ENCODE measurements at regions not wholly inside any gene's neighbourhood (a gene's known extent, or its start where the extent isn't known, plus 50 kb on each side); places are given as distances from the start of the nearest gene placed in this dataset.

DNA sequence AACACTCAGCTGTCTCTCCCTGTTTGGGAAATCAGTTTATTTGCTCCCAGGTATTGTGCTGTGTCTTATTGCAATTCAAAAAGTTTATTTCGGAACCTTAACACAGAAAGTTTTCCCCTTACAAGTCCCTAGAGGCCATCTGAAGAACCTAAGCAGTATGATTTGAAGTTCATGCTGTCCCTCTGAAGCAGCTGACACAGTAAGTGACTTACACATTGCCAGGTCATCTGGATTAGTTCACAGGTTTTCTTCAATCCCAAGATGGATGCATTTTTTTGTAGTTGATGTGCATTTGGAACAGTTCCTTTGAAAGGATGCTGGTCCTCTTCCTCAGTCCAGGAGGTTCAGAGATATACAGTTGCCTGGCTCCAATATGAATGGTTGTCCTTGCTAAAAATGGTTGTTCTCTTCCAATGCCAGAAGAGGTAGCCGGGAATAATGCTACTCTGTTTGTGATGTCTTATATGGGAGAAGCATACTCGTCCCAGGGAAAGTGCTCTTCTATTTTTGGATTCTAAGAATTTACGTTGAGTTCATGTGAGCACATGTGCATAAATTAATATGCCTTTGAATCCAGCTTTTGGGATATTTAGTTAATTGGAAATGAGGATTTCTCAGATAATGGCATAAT lies 183.5 kb upstream of the PHYHIPL start:
- CTCF ChIA-PET = no interaction called here
- dilution Hi-C loops (cut with MboI; ENCODE audit: extremely low pct_ligation_motif_present, low sequenced_read_pairs) = no loop called here
- FAIRE-seq = no peak

DNA sequence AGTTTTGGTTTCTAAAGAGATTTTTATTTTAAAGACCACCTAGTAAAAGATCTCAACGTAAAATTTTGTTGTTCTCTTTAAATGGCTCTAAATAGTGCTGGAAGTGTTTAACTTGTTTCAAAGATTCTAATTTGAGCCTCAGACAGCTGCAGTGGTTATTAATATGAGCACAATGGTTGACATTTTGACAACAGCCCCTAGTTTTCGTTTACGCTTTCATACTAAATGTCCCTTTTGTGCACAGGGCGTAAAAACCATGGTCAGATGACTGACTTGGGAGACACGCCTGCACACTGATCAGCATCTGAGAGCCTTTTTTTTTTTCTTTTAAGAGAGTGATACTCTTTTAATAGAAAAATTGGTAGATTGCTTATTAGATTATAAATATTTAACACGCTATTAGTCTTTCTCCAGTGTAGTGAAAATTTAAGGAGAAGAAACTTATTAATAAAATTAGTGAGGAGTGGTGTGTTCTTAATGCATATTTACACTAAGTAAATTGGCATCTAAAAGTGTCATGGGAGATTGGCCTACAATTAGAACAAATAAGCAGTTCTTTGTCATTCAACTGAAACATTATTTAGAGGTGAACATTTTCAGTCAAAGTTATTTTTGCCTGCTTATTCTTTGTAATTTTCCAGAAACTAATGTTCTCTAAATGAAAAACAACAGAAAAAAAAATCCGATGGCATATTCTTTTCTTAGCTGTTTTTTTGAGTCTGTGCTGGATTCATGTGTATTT lies 182.8 kb upstream of the PHYHIPL start:
- ChIA-PET POLR2A (no interaction called here), CTCF (no interaction called here)
- Histone ChIP-seq H3K9ac (replicated peaks; ENCODE audit: extremely low read depth, insufficient read depth, low read length) (no peak overlapping the region), H3K4me1 (ENCODE audit: control insufficient read depth, extremely low read depth, insufficient read depth, low read length) (no peaks in the 10 kb centered on the region), H3K27ac (ENCODE audit: insufficient read depth, low read depth, low read length) (no peak overlapping the region), H2AFZ (ENCODE audit: low read depth, low read length) (no peak overlapping the region), H3K4me2 (ENCODE audit: insufficient read depth, low read length) (no peak overlapping the region), H4K20me1 (replicated peaks; ENCODE audit: control insufficient read depth, extremely low read depth, insufficient read depth, low read length) (no peaks in the 10 kb centered on the region), H3K4me3 (replicated peaks in 1 of 3; ENCODE audit: insufficient read depth in 1 of 3, low read depth in 1 of 3, low read length in 3 of 3) (no peak overlapping the region), H3K27me3 (ENCODE audit: control insufficient read depth in 2 of 2, insufficient read depth in 2 of 2, low read length in 2 of 2) (no peaks in the 10 kb centered on the region), H3K79me2 (ENCODE audit: control insufficient read depth, insufficient read depth, low read length) (no peaks in the 10 kb centered on the region), H3K9me3 (replicated peaks; ENCODE audit: control insufficient read depth, insufficient read depth, low read length) (no peaks in the 10 kb centered on the region), H3K9me1 (replicated peaks; ENCODE audit: control insufficient read depth, extremely low read depth, insufficient read depth, low read length) (no peaks in the 10 kb centered on the region), H3K36me3 (ENCODE audit: control insufficient read depth in 2 of 2, extremely low read depth in 1 of 2, insufficient read depth in 2 of 2, low read length in 2 of 2) (no peaks in the 10 kb centered on the region)
- BruUV-seq (replicated peaks) = no TSS peak
- intact Hi-C loops (cut with micrococcal nuclease) (no loop called here), dilution Hi-C loops (cut with MboI; ENCODE audit: extremely low pct_ligation_motif_present, low sequenced_read_pairs) (no loop called here)
- FAIRE-seq (no peak), DNase-seq (ENCODE audit: low read depth, low spot score) (no peak)
- no peak for TF ChIP-seq MYC (IDR thresholded peaks at IDR 0.05; ENCODE audit: low read depth, low read length)
- no peak for TF ChIP-seq FOS (IDR thresholded peaks at IDR 0.05; ENCODE audit: borderline replicate concordance, insufficient read depth, low read length)
- TF ChIP-seq, protein P1, sequence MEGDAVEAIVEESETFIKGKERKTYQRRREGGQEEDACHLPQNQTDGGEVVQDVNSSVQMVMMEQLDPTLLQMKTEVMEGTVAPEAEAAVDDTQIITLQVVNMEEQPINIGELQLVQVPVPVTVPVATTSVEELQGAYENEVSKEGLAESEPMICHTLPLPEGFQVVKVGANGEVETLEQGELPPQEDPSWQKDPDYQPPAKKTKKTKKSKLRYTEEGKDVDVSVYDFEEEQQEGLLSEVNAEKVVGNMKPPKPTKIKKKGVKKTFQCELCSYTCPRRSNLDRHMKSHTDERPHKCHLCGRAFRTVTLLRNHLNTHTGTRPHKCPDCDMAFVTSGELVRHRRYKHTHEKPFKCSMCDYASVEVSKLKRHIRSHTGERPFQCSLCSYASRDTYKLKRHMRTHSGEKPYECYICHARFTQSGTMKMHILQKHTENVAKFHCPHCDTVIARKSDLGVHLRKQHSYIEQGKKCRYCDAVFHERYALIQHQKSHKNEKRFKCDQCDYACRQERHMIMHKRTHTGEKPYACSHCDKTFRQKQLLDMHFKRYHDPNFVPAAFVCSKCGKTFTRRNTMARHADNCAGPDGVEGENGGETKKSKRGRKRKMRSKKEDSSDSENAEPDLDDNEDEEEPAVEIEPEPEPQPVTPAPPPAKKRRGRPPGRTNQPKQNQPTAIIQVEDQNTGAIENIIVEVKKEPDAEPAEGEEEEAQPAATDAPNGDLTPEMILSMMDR (IDR thresholded peaks at IDR 0.05; ENCODE audit: extremely low read depth in 1 of 2, insufficient read depth in 1 of 2, low read depth in 1 of 2, low read length in 2 of 2) = no peak
- no peak for TF ChIP-seq EZH2 (IDR thresholded peaks at IDR 0.05; ENCODE audit: borderline replicate concordance, low read depth, low read length, severe bottlenecking)
- TF ChIP-seq JUN (IDR thresholded peaks at IDR 0.05; ENCODE audit: borderline replicate concordance, insufficient read depth, insufficient read length, low read depth) = no peak
- TF ChIP-seq, protein P2, sequence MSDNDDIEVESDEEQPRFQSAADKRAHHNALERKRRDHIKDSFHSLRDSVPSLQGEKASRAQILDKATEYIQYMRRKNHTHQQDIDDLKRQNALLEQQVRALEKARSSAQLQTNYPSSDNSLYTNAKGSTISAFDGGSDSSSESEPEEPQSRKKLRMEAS (IDR thresholded peaks at IDR 0.05; ENCODE audit: insufficient read depth, insufficient read length) = no peak
- no peak for TF ChIP-seq POLR2A (IDR thresholded peaks at IDR 0.05; ENCODE audit: low read depth, low read length)
- TF ChIP-seq GATA2 (IDR thresholded peaks at IDR 0.05; ENCODE audit: insufficient read depth, insufficient read length, low read depth, low read length) = no peak
- TF ChIP-seq POLR2AphosphoS5 (IDR thresholded peaks at IDR 0.05; ENCODE audit: insufficient read depth, low read depth, low read length) = no peak

More for the DNA sequence above, 183.5 kb upstream of the PHYHIPL start:
- Histone ChIP-seq H3K4me2 (ENCODE audit: insufficient read depth, low read length) (no peak overlapping the region), H4K20me1 (replicated peaks; ENCODE audit: control insufficient read depth, extremely low read depth, insufficient read depth, low read length) (no peaks in the 10 kb centered on the region), H3K9ac (replicated peaks; ENCODE audit: extremely low read depth, insufficient read depth, low read length) (no peak overlapping the region), H3K9me3 (replicated peaks; ENCODE audit: control insufficient read depth, insufficient read depth, low read length) (no peaks in the 10 kb centered on the region), H3K9me1 (replicated peaks; ENCODE audit: control insufficient read depth, extremely low read depth, insufficient read depth, low read length) (no peaks in the 10 kb centered on the region), H3K4me1 (ENCODE audit: control insufficient read depth, extremely low read depth, insufficient read depth, low read length) (no peaks in the 10 kb centered on the region), H3K36me3 (ENCODE audit: control insufficient read depth in 2 of 2, extremely low read depth in 1 of 2, insufficient read depth in 2 of 2, low read length in 2 of 2) (no peaks in the 10 kb centered on the region), H3K27ac (ENCODE audit: insufficient read depth, low read depth, low read length) (no peak overlapping the region), H3K27me3 (ENCODE audit: control insufficient read depth in 2 of 2, insufficient read depth in 2 of 2, low read length in 2 of 2) (no peaks in the 10 kb centered on the region), H3K4me3 (replicated peaks in 1 of 3; ENCODE audit: insufficient read depth in 1 of 3, low read depth in 1 of 3, low read length in 3 of 3) (no peak overlapping the region), H2AFZ (ENCODE audit: low read depth, low read length) (no peak overlapping the region), H3K79me2 (ENCODE audit: control insufficient read depth, insufficient read depth, low read length) (no peaks in the 10 kb centered on the region)
- no peak for TF ChIP-seq EZH2 (IDR thresholded peaks at IDR 0.05; ENCODE audit: borderline replicate concordance, low read depth, low read length, severe bottlenecking)
- no peak for TF ChIP-seq FOS (IDR thresholded peaks at IDR 0.05; ENCODE audit: borderline replicate concordance, insufficient read depth, low read length)
- TF ChIP-seq POLR2AphosphoS5 (IDR thresholded peaks at IDR 0.05; ENCODE audit: insufficient read depth, low read depth, low read length) = no peak
- TF ChIP-seq MYC (IDR thresholded peaks at IDR 0.05; ENCODE audit: low read depth, low read length) = no peak
- no peak for TF ChIP-seq GATA2 (IDR thresholded peaks at IDR 0.05; ENCODE audit: insufficient read depth, insufficient read length, low read depth, low read length)
- no peak for TF ChIP-seq POLR2A (IDR thresholded peaks at IDR 0.05; ENCODE audit: low read depth, low read length)
- POLR2A ChIA-PET = no interaction called here
- intact Hi-C loops (cut with micrococcal nuclease) = no loop called here
- no peak for DNase-seq (ENCODE audit: low read depth, low spot score)
- BruUV-seq (replicated peaks) = no TSS peak

Data from endothelial cell of umbilical vein (primary cell).